Right lobe of liver (tissue), 4 donors: ENCODE measurements at regions not wholly inside any gene's neighbourhood (a gene's known extent, or its start where the extent isn't known, plus 50 kb on each side); places are given as distances from the start of the nearest gene placed in this dataset.

Experiments used
- CTCF ChIP-seq, 4 donors: fragments of 200-600 bp in 3 of 4; fragments of 450-650 bp in 1 of 4; IDR thresholded peaks; one replicate each; pipeline versions ENCODE4 v1.5.1 to v1.8.0; 2016 to 2022; ENCODE audit warnings: antibody characterized with exemption in 4 of 4, mild to moderate bottlenecking in 2 of 4
- POLR2A ChIP-seq: fragments of 450-650 bp; IDR thresholded peaks from one replicate; pipeline ENCODE4 v1.6.1; 2017; ENCODE audit warnings: antibody characterized with exemption, mild to moderate bottlenecking
- donor health status: DM: no; HTN: no; CAD: no.
- donor health status: DM: no; HTN: no; CAD: no.
- donor health status: DM: no; HTN: yes; CAD: no.

- TF ChIP-seq CTCF (IDR thresholded peaks at IDR 0.05) (no peak), POLR2A (no peak)
These were observed 111.1 kb downstream of the FZD1 start for GRCh38 chr7:91375378-91375777.
